HCT116 (cell line): ENCODE measurements at regions not wholly inside any gene's neighbourhood (a gene's known extent, or its start where the extent isn't known, plus 50 kb on each side); places are given as distances from the start of the nearest gene placed in this dataset.

ENCODE experiments used
- CBX3 ChIP-seq: IDR thresholded peaks from 2 replicates; pipeline ENCODE4 v1.6.1; 2012; ENCODE audit warnings: low read depth
- CEBPB ChIP-seq: IDR thresholded peaks from 2 replicates; pipeline ENCODE4 v1.6.1; 2012; ENCODE audit warnings: low read depth
- CTCF ChIP-seq, 3 experiments: fragments of 200-600 bp in 1 of 3; sonication (generic) in 1 of 3; IDR thresholded peaks in 2 of 3; conservative IDR thresholded peaks in 1 of 3; 2 replicates each; pipeline ENCODE4 v1.5.1; 2012 to 2017; ENCODE audit warnings: low read depth in 2 of 3, low read length in 2 of 3, antibody characterized with exemption in 1 of 3, borderline replicate concordance in 1 of 3, control low read depth in 1 of 3, mild to moderate bottlenecking in 1 of 3, mixed read lengths in 1 of 3, mixed run types in 1 of 3, moderate library complexity in 1 of 3; ENCODE audit not compliant: insufficient read depth in 1 of 3
- EGR1 ChIP-seq: IDR thresholded peaks from 2 replicates; pipeline ENCODE4 v1.6.1; 2012; ENCODE audit warnings: low read depth
- EZH2 ChIP-seq: fragments of 200-600 bp; sonication (generic); IDR thresholded peaks from 2 replicates; pipeline ENCODE4 v1.6.1; 2017; ENCODE audit warnings: antibody characterized with exemption, mixed run types
- EZH2phosphoT487 ChIP-seq: fragments of 200-600 bp; IDR thresholded peaks from 2 replicates; pipeline ENCODE4 v1.6.1; 2018; ENCODE audit warnings: antibody characterized with exemption, borderline replicate concordance
- FOSL1 ChIP-seq: IDR thresholded peaks from 2 replicates; pipeline ENCODE4 v1.6.1; 2012; ENCODE audit warnings: low read depth
- POLR2A ChIP-seq: IDR thresholded peaks from 2 replicates; pipeline ENCODE4 v1.7.0; 2011; ENCODE audit warnings: borderline replicate concordance; ENCODE audit not compliant: insufficient read depth, insufficient read length; ENCODE audit errors: extremely low read depth
- POLR2AphosphoS5 ChIP-seq: IDR thresholded peaks from 2 replicates; pipeline ENCODE4 v1.6.1; 2011; ENCODE audit warnings: mild to moderate bottlenecking, low read depth, low read length, moderate library complexity
- RAD21 ChIP-seq: IDR thresholded peaks from 2 replicates; pipeline ENCODE4 v1.6.1; 2012; ENCODE audit warnings: low read depth, mild to moderate bottlenecking
- SP1 ChIP-seq: IDR thresholded peaks from 2 replicates; pipeline ENCODE4 v1.6.1; 2012; ENCODE audit warnings: low read depth
- YY1 ChIP-seq: IDR thresholded peaks from 2 replicates; pipeline ENCODE4 v1.6.1; 2011; ENCODE audit warnings: low read length, low read depth, moderate library complexity, mild to moderate bottlenecking; ENCODE audit not compliant: insufficient replicate concordance; ENCODE audit errors: extremely low read depth
- TF ChIP-seq, protein P1 (sequence below): IDR thresholded peaks from 2 replicates; pipeline ENCODE4 v1.6.1; 2012

DNA sequence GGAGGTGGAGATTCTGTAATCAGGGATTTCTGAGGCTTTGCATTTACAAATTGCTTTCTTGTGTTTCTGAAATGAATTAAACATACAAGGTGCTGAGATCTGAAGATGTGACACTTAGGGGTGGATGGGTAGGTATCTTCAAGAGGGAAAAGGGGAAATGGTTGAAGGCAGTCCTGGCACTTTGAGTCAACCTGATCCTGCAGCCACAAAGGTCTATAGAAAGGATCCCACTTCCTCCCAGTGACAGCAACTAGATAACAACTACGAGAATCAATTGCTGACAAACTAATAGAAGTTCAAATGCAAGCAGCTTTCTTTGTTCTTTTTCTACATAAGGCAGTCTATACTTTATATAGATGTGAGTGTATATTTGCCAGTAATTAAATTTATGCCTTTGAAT, 553.3 kb downstream of the MDFIC start:
- TF ChIP-seq CTCF (IDR thresholded peaks at IDR 0.05 in 2 of 3, conservative IDR thresholded peaks at IDR 0.05 in 1 of 3; ENCODE audit: borderline replicate concordance in 1 of 3, insufficient read depth in 1 of 3, low read depth in 2 of 3, low read length in 2 of 3) (no peak), POLR2A (no peak), POLR2AphosphoS5 (no peak), EGR1 (no peak), YY1 (no peak), CEBPB (no peak), FOSL1 (no peak), EZH2 (no peak), RAD21 (no peak), SP1 (no peak), EZH2phosphoT487 (no peak), CBX3 (no peak)
- TF ChIP-seq, protein P1, sequence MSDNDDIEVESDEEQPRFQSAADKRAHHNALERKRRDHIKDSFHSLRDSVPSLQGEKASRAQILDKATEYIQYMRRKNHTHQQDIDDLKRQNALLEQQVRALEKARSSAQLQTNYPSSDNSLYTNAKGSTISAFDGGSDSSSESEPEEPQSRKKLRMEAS, result no peak
